ENCODE measurements at regions not wholly inside any gene's neighbourhood (a gene's known extent, or its start where the extent isn't known, plus 50 kb on each side); places are given as distances from the start of the nearest gene placed in this dataset.
"Not testable (repeated sequence)": the region's sequence is repeated elsewhere in the genome, so short reads cannot be mapped to it uniquely, and the experiment has no call there.

DNA sequence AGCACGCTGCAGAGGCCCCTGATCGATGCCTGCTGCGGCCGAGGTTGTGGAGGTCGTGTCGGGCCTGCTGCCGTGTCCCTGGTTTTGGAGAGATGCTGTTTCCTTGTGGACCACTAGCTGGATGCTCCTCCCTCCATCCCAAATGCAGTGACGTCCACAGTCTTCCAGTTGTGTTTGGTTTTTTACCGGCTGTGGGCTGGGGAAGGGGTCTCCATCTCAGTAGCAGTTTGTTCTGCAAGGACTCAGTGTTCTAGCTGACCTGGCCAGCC lies 143.0 kb upstream of the SHH start:
- DNase-seq (ENCODE audit: low read depth, low spot score) = no peak

DNA sequence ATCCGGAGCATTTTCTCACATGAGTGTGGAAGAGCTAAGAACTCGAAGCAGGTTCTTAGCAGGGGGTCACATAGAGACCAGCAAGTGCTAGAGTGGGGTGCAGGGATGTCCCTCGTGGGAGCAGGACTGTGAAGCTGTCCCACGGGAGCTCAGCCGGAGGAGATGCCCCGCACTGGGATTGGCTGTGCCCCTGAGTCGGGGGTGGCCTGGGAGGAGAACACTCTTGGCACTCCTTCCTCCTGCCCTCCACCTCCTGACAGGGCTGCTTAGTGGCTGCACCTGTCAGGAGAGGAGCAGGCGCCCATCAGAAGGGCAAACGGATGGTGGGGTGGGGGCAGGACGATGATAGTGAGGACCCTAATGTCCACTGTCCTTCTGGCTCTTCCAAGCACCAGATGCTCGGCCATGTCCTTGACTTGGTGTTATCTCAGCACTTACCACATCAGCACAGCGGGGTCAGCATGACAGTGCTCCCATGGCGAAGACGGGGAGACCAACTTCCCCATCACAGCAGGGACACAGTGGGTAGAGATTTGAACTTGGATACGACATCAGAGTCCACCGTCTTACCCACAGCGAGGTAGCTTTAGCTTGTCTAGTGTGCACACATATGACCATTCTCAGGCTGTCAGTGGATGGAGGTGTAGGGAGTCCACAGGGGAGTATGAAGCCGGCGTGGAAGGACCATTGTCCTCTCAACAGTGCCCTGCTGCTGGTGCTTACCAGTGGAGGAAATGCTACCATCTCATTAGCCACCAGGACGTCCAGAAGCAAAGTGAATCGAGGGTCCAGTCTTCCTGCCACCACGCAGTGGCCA lies 142.5 kb upstream of the SHH start:
- DNase-seq (ENCODE audit: low read depth, low spot score) = no peak

DNA sequence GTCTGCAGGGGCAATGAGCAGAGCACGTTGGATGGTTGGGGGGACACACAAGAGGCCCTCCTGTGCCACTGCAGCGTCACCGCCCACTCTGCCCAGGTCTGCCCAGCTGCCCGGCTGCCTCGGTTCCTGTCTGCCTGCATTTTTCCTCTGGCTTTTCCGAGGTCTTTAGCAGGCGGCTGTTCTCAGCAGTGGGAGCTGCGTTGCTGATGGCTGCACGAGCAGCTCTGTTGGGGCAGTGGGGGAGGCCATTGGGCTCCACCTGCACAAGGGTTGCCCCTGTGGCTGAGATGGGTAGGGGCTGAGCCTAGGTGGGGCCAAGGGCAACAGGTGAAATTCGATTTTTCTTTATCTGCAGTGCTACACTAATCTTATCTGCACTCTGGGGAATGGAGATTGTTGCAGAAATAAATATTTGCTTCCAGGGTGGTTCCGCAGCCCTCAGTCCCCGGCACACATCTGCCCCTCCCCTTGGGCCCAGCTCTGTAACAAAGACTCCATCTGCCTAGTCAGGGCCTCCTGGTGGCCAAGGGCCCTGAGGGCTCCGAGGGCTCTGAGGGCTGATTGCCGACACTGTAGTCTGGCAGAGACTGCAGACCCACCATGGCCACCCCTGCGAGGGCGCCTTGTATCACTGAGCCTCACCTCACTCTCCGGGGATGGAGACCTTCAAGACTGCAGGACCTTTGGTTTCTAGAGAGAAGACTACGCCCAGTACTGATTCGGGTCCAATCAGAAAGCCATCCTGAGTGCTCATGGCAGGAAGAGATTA lies 141.7 kb upstream of the SHH start:
- no peak for DNase-seq (ENCODE audit: low read depth, low spot score)

DNA sequence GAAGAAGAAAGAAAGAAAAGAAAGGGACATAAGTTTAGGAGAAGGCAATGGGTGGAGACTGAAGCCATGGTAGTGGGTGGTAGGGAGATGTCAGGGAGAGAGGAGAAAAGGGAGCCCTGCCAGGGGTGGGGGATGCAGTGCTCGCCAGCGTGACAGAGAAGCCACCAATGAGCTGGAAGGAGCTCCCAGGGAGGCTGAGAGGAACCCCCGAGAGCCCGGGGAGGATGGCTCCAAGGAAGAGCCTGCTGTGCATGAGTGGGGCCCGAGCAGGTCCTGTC lies 141.2 kb upstream of the SHH start:
- DNase-seq (ENCODE audit: low read depth, low spot score) = no peak

DNA sequence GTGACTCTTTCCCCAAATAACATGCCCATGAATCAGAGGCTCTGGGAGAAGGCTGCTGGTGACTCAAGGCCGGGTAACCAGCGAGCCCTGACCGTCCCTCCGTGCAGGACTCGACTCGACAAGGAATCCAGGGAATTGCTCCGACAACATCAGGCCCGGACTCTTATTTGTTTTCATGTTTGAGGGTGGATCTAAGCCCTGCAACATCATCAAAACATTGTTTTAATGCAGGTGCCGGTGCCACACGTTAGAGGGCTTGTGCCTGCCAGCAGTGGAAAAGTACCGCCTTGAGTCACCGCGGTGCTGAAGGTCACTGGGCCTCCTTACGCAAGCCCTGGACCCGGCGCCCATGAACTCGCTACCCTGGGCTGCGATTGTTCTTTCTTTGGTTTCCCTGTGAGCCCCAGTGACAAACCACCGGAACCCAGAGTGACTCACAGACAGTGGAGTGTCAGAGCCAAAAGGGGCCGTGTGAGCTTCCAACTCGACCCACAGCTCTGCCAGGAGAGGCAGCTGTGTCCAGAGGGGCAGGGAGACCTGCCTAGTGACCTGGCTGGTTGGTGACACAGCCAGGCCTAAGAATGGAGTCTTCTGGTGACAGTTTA lies 139.4 kb upstream of the SHH start:
- DNase-seq (ENCODE audit: low read depth, low spot score) = no peak

DNA sequence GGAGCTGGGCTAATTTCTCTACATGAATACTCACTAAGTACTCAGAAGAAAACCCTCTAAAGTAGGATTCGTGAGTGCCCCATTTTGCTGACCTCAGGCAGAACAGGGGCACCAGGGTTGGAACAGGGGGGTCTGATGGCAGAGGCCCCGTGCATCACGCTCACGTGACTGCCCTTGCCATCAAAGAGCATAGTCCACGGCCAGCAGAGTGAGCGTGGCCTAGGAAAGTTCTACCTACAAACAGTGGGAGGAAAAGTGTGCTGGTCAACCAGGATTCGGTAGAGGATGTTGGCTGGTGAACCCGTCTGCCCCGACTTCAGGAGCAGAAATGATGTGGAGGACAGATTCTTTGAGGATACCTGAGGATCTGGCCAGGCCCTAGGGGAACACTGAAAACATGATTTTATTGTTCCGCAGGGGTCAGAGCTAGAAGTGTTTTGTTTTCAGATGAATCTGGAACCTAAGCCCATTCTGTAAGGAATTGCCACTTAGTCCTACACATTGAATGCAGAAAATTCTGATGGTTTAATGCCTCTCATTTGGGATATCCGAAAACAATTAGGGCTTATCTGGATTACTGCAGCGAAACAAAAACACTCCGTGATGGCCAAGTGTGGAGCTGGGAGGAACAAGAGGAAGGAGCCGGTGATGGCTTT lies 138.8 kb upstream of the SHH start:
- no peak for DNase-seq (ENCODE audit: low read depth, low spot score)

DNA sequence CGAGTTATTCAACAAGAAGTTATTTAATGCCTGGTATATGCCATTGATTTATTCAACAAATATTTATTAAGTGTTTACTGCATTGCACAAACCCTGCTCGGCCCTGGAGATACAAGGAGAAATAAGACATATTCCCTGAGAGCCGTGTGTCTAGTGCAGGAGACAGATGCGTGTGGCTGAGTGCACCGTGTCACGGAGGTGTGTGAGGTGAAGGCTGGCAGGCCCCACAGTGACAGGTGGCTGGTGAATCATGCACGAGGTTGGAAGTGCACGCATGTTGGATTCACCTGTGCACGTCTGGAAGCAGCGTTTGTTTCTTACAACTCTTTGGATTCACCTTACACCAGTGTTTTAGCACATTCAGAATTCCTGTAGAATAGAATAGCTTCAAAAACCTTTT lies 136.6 kb upstream of the SHH start:
- DNase-seq (ENCODE audit: low read depth, low spot score) = no peak

DNA sequence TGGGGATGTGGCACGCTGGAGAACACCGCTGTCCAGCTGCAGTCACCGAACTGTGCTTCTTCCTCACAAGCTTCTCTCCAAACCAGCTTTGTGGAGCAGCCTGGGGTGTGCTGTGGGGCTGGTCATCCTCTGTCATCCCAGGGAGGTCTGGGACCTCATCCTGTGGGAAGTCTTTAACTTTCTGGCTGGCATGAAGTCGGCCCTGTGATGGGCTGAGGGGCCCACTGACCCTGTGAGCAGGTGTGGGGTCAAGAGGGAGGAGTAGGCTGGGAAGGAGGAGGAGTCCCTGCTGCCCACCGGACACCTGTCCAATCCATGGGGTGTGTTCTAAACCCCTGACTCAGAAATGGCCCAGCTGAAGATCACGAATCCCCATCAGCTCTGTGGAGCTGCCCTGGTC lies 136.2 kb upstream of the SHH start:
- no peak for DNase-seq (ENCODE audit: low read depth, low spot score)

DNA sequence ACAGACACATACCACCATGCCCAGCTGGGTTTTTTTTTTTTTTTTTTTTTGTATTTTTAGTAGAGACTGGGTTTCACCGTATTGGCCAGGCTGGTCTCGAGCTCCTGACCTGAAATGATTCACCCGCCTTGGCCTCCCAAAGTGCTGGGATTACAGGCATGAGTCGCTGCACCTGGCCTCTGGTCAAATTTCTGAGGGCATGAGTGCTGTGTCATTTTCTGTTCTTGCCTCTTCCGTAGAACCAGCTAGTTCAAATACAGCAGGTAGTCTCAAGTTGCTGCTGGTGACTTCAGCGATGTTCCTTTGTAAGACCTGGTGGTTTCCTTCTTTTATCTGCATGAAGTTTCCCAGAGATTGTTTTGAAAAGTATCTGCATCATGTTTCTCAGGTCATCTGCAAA lies 134.8 kb upstream of the SHH start:
- no peak for DNase-seq (ENCODE audit: low read depth, low spot score)

DNA sequence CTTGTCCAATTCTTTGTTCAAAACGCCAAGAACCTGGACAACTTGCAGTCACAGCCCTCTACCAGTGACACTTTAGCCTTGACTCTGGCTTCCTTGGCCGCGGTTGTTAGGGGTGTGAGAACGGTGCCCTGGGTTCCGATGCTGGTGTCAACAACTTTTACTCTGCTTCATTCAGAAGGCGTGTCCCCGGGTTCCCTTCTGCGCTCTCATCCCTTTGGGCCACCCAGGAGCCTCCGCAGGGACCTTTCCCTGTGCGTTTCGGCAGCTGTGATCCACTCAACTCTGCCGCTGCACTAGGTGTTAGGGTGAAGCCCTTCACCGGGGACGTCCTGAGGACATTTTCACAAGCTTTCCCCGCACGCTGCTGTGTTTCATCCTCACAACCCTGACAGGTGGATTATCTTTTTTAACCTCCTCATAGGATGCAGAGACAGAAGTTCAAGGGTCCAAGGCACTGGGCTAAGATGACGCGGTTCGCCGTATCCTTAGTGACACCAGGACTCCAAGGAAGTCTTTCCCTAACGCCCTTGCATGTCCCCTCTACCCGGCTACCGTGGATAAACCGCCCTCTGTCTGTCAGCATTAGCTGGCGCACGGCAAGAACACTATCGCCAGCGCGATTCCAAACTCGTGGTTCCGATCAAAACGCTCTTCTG lies 133.5 kb upstream of the SHH start:
- no peak for DNase-seq (ENCODE audit: low read depth, low spot score)

DNA sequence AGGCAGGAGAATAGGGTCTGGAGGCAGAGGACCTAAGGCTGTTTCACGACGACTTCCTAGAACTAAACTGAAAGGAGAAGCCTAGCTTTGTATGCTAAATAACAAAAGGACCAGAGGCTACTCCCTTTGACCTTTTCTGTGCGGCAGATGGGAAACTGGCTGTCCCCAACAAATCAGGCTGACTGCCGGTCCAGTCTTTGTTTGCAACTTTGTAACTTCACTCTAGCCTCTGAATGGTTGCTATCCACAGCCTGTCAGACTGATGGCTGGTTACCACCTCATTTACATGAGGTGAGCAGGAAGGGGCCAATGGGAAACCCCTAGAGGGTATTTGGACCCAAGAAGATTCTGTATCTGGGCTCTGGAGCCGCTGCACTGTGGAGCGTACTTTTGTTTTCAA lies 132.6 kb upstream of the SHH start:
- no peak for DNase-seq (ENCODE audit: low read depth, low spot score)

DNA sequence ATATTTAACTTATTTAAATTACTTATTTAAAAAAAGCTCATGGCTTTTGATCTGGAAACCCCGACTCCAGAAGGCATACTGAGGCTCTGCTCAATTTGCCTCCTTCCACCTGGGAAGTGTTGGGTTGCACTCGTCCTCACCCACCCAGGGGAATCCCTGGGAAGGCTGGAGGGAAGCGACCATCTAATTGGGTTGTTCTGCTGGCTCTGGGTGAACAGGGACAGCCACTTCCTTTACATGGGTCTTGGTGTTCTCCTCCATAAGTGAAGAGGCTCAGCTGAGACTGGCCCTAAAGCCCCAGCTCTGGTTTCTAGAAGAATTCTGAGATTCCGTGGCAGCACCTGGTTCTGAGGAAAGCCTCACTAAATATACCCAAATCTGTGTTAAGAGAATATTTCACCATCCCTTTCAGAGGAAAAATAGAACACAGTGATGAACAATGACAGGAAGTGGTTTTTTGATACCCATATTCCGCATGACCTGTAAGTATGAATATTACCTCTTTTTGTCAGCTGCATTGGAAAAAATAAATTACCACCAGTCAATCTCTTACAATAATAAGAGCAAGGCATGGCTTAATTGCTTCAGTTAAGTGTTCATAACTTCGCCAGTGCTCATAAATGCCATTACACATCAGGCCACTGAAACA lies 131.1 kb upstream of the SHH start:
- no peak for DNase-seq (ENCODE audit: low read depth, low spot score)

DNA sequence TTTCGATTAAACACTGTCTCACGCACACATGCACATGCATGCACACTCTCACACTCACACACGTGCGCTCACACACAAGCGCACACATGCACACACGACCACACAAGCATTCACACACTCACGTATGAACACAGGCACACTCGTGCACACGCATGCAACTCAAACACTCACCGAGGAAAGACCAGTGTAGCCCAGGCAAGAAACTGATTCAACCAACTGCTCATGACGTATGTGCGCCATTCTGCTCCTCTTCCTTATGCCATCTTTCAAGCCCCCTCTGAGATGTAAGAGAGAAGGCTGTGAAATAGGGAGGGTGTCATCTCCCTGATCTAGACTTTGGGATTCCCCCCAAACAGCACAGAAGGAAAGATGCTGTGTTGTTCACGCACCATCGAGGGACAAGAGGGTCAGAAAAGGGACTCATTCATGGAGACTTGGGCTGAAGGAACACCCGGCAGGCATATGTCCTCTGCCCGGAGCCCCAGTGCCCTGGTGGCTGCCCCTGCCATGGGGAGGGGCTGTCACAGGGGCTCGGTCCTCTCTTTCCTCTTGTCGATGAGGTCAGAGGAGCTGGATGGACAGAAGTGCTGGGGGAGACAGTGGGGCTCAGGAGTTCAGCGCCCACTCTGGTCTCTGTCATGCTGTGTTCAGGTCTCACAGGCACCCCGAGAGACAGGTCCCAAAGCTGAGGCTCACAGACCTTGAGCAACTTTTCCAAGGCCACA lies 130.1 kb upstream of the SHH start:
- DNase-seq (ENCODE audit: low read depth, low spot score) = no peak

DNA sequence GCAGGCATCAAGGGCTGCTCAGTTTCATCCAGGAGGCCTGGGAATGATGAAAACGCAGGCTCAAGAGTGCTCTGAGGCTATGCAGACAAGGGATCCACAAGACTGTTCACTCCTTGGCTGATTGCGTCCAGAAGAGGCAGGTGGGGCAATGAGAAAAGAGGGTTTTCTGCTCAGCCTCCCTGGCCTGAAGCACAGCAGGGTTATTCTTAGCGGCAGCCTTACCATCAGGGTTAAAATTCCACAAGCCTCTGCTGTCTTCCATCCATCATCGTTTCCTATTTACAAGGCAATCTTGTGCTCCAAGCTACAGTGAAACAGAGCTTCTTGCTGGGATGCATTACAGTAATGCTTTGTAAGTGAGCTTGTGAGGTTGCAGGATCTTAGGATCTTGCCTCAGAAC lies 129.4 kb upstream of the SHH start:
- no peak for DNase-seq (ENCODE audit: low read depth, low spot score)

DNA sequence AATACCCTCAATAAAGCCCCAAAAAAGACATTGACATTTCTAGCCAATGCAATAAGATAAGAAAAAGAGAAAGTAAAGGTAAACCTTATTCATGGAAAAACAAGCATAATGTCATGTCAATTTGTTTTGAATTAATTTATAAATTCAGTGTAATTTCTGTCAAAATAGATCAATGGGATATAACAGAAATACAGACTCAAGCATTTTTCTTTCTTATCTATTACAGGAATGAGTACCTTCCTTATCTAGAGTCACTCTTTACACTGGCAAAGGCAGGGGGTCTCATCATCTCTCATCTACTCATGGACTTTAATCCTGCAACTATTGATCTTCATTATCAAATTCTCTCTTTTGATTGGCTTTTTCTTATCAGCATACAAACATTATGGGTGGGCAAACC lies 127.1 kb upstream of the SHH start:
- DNase-seq (ENCODE audit: low read depth, low spot score) = no peak

DNA sequence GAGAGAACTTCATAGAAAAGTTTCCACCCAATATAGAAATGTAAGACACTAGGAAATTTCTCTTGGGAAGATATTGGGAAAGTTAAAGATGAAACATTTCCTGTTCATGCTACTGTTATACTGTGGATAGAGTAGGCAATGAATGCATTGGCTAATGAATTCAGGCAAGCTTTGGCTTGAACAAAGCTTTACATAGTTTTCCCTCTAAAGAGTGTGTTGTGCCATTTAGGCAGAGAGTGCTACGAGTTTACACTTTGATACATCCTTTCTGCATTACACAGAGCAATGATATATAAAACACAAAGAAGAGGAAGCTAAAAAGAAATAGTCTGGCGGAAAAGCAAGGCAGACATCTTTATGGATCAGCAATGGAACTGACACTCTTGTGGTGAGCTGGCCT lies 125.9 kb upstream of the SHH start:
- DNase-seq (ENCODE audit: low read depth, low spot score) = no peak

DNA sequence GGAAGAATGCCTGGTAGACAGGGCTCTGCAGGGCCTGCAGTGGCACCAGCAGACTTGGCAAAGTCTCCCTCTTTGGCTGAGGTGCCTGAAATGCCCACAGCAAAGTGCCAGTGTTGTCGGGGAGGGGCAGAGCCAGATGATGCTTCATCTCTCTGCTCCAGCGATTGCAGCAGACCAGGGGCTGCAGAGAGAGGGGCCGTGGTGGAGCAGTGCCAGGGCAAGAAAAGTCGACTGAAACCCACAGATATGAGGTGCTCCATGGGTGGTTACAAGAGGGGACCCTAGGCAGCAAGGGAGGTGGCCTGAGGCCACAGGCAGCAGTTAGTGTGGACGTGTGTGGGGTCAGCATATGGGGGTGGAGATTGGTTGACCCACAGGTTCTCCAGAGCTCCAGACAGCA lies 123.5 kb upstream of the SHH start:
- no peak for DNase-seq (ENCODE audit: low read depth, low spot score)

DNA sequence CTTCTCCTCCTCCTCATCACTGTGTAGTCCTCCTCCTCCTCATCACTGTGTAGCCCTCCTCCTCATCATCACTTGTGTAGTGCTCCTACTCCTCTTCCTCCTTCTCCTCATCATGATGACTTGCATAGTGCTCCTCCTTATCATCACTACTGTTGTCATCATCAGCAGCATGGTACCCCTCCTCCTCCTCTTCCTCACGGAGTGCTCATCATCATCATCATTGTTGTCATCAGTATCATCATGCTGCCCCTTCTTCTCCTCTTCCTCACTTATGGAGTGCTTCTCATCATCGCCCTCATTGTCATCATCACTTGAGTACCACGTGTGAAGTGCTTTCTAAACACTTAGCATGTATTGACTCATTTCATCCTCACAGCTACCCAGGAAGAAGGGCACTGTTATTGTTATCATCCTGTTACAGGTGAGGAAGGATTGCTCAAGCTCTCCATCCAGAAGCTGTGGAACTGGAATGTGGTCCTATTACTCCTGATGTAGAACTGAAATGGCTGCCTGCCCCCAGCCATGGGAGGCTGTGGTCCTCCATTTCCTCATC lies 122.8 kb upstream of the SHH start:
- DNase-seq (ENCODE audit: low read depth, low spot score) = no peak

DNA sequence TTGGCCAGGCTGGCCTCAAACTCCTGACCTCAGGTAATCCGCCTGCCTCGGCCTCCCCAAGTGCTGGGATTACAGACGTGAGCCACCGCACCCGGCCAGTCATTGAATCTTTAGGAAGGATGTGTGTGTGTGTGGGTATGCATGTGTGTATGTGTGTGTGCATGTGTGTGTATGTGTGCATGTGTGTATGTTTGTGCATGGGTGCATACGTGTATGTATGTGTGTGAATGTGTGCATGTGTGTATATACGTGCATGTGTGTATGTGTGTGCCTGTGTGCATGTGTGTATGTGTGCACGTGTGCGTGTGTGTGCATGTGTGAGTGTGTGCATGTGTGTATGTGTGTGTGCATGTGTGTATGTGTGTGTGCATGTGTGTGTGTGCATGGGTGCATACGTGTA lies 120.1 kb upstream of the SHH start:
- not testable (repeated sequence) for DNase-seq (ENCODE audit: low read depth, low spot score)

DNA sequence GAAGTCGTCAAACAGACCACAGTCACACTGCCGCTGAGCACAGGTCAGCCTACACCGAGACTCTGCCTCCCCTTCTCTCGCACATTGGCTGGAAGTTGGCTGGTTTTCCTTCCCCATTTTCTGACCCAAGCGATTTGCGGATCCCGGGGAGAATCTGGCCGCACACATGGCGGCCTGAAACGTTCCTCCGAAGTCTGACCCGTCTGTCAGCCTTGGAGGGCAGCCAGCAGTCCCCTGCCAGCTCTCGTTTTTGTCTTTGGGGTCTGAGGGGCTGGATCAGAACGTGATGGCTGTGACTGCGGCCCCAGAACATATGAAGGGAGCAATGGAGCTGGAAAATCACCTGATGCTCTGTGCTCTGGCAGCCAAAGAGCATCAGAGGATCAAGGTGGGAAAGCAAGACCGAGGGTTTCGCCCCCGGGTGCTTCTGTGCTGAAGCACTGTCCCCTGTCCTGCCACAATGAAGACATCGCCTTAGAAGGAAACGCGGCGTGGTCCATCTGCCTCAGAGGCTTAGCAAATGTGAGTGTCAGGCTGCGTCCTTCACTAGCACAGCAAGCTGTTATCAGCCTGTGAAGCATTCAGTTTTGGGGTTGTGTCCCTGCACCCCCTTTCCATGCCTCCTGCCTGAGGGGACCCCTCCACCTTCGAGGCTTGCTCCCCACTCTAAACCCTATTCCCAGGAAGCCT lies 119.3 kb upstream of the SHH start:
- DNase-seq (ENCODE audit: low read depth, low spot score) = no peak
